ENCODE measurements at regions not wholly inside any gene's neighbourhood (a gene's known extent, or its start where the extent isn't known, plus 50 kb on each side); places are given as distances from the start of the nearest gene placed in this dataset.

DNA sequence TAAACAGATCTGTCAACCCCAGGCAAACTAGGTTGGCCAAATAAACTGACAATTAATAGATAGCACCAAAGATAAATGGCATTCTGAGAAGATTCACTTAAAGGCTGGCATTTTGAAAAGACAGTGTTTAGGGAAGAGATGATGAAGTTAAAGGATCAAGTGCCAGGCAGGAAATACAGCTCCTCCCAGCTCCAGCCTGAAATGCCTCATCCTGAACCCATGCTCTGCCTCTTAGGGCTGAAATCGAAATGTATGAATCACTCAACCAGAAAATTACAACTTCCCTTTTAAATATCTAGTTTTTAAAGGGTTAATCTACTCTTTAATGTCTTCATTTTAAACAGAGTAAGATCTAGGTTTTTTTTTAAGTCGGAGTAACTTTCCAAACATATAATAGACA lies 171.2 kb upstream of the UBL3 start:
- TF ChIP-seq, protein P1, sequence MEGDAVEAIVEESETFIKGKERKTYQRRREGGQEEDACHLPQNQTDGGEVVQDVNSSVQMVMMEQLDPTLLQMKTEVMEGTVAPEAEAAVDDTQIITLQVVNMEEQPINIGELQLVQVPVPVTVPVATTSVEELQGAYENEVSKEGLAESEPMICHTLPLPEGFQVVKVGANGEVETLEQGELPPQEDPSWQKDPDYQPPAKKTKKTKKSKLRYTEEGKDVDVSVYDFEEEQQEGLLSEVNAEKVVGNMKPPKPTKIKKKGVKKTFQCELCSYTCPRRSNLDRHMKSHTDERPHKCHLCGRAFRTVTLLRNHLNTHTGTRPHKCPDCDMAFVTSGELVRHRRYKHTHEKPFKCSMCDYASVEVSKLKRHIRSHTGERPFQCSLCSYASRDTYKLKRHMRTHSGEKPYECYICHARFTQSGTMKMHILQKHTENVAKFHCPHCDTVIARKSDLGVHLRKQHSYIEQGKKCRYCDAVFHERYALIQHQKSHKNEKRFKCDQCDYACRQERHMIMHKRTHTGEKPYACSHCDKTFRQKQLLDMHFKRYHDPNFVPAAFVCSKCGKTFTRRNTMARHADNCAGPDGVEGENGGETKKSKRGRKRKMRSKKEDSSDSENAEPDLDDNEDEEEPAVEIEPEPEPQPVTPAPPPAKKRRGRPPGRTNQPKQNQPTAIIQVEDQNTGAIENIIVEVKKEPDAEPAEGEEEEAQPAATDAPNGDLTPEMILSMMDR (IDR thresholded peaks at IDR 0.05; ENCODE audit: extremely low read depth in 1 of 2, insufficient read depth in 1 of 2, low read depth in 1 of 2, low read length in 2 of 2), result no peak
- TF ChIP-seq, protein P2, sequence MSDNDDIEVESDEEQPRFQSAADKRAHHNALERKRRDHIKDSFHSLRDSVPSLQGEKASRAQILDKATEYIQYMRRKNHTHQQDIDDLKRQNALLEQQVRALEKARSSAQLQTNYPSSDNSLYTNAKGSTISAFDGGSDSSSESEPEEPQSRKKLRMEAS (IDR thresholded peaks at IDR 0.05; ENCODE audit: insufficient read depth, insufficient read length), result no peak
